Skeletal muscle satellite cell (primary cell): ENCODE measurements at regions not wholly inside any gene's neighbourhood (a gene's known extent, or its start where the extent isn't known, plus 50 kb on each side); places are given as distances from the start of the nearest gene placed in this dataset.
"Not testable (repeated sequence)": the region's sequence is repeated elsewhere in the genome, so short reads cannot be mapped to it uniquely, and the experiment has no call there.

Source experiments
- H3K27me3 ChIP-seq: 2 replicates; pipeline ENCODE4 v1.7.0; 2013; ENCODE audit warnings: low read length; ENCODE audit not compliant: control insufficient read depth, insufficient read depth
- H3K36me3 ChIP-seq: 2 replicates; pipeline ENCODE4 v1.7.0; 2013; ENCODE audit warnings: mild to moderate bottlenecking, control low read depth, low read length; ENCODE audit not compliant: insufficient read depth
- H3K4me1 ChIP-seq: 2 replicates; pipeline ENCODE4 v1.7.0; 2013; ENCODE audit warnings: low read length; ENCODE audit not compliant: control insufficient read depth, insufficient read depth
- H3K4me2 ChIP-seq: 2 replicates; pipeline ENCODE4 v1.7.0; 2013; ENCODE audit warnings: mild to moderate bottlenecking, low read length
- H3K4me3 ChIP-seq: 2 replicates; pipeline ENCODE4 v1.7.0; 2013; ENCODE audit warnings: low read length
- H3K9ac ChIP-seq: 2 replicates; pipeline ENCODE4 v1.7.0; 2013; ENCODE audit warnings: mild to moderate bottlenecking, low read depth, low read length, moderate library complexity
- H3K9me3 ChIP-seq: replicated peaks from 2 replicates; pipeline ENCODE4 v1.7.0; 2013; ENCODE audit warnings: mild to moderate bottlenecking, control low read depth, low read length

DNA sequence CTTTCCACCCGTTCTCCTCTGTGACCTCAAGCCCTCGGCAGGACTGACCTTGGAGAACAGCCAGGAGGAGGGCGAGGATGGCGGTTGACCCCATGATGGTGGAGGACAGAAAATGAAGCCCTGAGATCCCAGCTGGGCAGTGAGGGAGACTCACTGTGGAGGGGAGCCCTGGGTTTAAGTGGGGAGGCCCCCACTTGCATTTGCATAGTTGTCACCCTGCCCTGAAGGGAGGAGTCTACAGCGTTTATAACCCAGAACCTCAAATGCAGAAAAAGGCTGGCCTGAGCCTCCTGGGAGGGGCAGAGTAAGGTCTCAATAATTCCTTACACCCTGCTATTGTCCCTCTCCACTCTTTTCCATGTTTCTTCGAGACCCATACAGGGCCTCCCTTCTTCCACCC lies 1052.7 kb downstream of the TMEM121 start:
- Histone ChIP-seq H3K36me3 (no peaks in the 10 kb centered on the region), H3K9ac (no peak overlapping the region), H3K9me3 (peaks cover 3% of the 10 kb centered on the region), H3K4me2 (no peak overlapping the region), H3K27me3 (no peaks in the 10 kb centered on the region), H3K4me3 (no peak overlapping the region), H3K4me1 (no peaks in the 10 kb centered on the region)

DNA sequence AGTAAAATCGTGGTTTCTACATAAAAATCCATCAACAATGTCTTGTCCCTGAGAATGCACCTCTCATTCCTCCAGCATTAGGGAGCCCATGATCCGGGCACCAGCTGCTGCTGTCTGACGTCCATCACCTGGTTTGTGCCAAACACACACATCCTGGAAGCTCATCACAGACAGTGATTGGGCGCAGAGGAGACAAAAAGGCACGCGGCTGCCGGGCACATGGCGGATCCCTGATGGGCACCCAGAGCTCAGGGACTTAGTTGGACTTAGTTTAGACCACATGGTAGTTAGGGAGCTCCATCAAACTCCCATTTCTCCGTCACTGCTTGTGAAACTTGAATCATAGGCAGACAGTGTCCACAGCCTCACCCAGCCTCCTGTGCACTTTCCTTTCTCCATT lies 1059.3 kb downstream of the TMEM121 start:
- Histone ChIP-seq H3K27me3 (no peaks in the 10 kb centered on the region), H3K4me3 (no peak overlapping the region), H3K9me3 (no peaks in the 10 kb centered on the region), H3K36me3 (no peaks in the 10 kb centered on the region), H3K4me2 (no peak overlapping the region), H3K9ac (no peak overlapping the region), H3K4me1 (no peaks in the 10 kb centered on the region)

DNA sequence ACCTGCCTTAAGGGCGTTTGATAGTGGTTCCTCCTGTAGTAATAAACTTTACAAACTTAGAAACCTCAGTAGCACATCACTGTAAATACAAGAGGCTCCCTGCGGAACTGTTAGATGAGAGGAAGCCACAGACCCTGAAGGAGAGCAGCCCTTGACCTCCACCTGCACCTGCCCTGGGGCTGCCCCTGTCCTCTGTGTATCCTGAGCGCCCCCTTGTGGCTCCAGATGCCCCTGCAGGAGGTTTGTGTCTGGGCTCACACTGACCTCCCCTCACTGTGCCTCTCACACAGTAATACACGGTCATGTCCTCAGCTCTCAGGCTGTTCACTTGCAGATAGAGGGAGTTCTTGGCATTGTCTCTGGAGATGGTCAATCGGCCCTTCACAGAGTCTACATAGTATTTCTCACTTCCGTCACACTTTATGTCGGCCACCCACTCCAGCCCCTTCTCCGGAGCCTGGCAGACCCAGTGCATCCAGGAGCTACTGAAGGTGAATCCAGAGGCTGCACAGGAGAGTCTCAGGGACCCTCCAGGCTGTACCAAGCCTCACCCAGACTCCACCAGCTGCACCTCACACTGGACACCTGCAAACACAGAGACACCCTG lies 1059.8 kb downstream of the TMEM121 start:
- Histone ChIP-seq H3K9me3 (no peaks in the 10 kb centered on the region), H3K9ac (no peak overlapping the region), H3K4me1 (no peaks in the 10 kb centered on the region), H3K27me3 (no peaks in the 10 kb centered on the region), H3K36me3 (no peaks in the 10 kb centered on the region), H3K4me3 (no peak overlapping the region), H3K4me2 (no peak overlapping the region)

DNA sequence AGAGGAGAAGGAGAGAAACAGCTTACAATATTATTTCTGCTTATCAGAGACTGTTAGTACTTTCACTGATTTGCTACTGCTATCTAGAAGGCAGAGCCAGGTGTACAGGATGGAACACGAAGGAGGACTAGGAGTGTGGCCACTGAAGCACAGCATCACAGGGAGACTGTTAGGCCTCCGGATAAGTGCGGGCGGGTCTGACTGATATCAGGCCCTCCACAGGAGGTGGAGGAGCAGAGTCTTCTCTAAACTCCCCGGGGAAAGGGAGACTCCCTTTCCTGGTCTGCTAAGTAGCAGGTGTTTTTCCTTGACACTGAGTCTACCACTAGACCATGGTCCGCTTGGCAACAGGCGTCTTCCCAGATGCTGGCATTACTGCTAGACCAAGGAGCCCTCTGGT lies 1065.2 kb downstream of the TMEM121 start:
- not testable (repeated sequence) for H3K9me3 ChIP-seq, H3K9ac ChIP-seq, H3K36me3 ChIP-seq, H3K4me2 ChIP-seq, H3K27me3 ChIP-seq, H3K4me3 ChIP-seq, H3K4me1 ChIP-seq

DNA sequence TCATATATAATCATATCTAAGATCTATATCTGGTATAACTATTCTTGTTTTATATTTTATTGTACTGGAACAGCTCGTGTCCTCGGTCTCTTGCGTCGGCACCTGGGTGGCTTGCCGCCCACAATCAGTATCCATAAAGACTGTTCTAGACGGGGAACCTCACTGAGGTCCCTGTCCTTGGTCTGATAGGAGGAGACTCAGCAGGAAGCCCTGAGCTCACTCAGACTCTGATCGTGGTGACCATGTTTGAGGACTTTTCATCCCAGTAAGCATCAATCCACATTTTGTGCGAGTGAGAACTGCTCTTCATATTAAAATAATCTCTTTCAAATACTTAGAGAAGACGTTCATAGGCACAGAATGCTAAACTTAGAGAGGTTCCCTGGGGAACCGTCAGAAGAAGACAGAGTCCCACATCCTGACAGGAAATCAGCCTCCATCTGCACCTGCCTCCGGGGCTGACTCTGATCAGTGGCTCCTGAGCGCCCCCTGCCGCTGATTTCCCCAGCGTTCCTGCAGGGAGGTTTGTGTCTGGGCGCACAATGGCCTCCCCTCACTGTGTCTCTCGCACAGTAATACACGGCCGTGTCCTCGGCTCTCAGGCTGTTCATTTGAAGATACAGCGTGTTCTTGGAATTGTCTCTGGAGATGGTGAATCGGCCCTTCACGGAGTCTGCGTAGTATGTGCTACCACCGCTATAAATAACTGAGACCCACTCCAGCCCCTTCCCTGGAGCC lies 1065.9 kb downstream of the TMEM121 start:
- not testable (repeated sequence) for H3K4me3 ChIP-seq, H3K4me2 ChIP-seq, H3K9ac ChIP-seq, H3K9me3 ChIP-seq, H3K36me3 ChIP-seq, H3K4me1 ChIP-seq, H3K27me3 ChIP-seq

DNA sequence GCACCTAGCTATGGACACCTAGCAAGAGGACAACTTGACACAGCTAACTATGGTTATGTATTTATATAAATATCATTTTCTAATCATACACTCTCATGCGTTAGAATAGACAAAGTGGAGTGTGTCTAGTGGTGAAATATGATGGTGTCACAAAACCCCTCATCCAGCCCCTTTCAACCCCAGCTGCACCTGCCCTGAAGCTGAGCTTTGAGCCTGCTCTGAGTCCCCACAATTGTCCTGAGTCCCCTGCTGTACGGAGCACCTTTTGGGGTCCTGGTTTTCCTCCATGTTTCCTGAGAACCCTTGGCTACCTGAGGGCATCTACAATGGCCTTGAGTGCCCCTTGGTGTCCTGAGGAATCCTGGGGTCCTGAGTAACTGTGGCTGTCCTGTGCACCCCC lies 1072.8 kb downstream of the TMEM121 start:
- H3K4me1 ChIP-seq, result no peaks in the 10 kb centered on the region
- no peak overlapping the region for H3K4me3 ChIP-seq
- H3K9me3 ChIP-seq, result peaks cover 4% of the 10 kb centered on the region
- H3K27me3 ChIP-seq, result no peaks in the 10 kb centered on the region
- no peak overlapping the region for H3K9ac ChIP-seq
- H3K4me2 ChIP-seq, result no peak overlapping the region
- no peaks in the 10 kb centered on the region for H3K36me3 ChIP-seq

DNA sequence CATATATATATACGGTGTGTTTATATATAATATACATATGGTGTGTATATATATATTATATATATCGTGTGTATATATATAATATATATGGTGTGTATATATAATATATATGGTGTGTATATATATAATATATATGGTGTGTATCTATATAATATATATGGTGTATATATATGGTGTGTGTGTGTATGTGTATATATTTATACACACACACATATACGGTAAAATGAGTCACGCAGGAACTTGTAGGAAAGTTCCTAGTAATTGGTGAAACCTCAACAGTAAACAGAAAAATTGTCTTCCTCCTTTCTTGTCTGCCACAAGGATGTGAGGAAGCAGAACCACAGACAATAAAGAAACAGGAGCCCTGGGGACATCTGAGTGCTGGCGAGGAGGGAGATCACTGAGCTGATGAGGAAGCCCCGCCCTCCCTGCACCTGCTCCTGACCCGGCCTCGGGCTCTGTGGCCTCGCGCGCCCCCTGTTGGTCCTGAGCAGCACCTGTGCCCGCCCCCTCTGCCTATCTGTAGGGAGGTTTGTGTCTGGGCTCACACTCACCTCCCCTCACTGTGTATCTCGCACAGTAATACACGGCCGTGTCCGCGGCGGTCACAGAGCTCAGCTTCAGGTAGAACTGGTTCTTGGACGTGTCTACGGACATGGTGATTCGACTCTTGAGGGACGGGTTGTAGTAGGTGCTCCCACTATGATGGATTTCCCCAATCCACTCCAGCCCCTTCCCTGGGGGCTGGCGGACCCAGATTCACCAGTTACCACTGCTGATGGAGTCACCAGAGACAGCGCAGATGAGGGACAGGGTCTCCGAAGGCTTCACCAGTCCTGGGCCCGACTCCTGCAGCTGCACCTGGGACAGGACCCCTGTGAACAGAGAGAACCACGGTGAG lies 1079.4 kb downstream of the TMEM121 start:
- H3K4me2 ChIP-seq, result no peak overlapping the region
- no peaks in the 10 kb centered on the region for H3K27me3 ChIP-seq
- no peak overlapping the region for H3K9ac ChIP-seq
- no peaks in the 10 kb centered on the region for H3K36me3 ChIP-seq
- no peaks in the 10 kb centered on the region for H3K4me1 ChIP-seq
- no peak overlapping the region for H3K4me3 ChIP-seq
- H3K9me3 ChIP-seq, result peaks cover 4% of the 10 kb centered on the region

DNA sequence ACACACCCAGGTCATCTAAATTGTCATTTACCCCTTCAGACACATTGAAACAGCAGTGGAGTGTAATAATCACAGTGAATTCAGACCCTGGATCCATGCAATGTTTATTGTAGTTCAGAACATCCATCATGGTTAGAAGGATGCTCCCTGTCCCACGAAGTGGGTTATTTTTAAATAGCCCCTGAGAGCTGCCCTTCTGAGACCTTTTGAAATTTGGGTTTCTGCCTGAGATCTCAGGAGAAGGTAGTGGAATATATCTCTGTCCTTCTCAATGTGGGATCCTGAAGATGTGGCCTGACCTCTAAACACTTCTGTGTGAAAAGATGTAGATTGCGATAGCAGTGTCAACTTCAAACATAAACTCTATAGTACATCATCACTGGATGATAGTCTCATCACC lies 1080.6 kb downstream of the TMEM121 start:
- Histone ChIP-seq H3K4me1 (no peaks in the 10 kb centered on the region), H3K36me3 (no peaks in the 10 kb centered on the region), H3K27me3 (no peaks in the 10 kb centered on the region), H3K4me3 (no peak overlapping the region), H3K9me3 (peaks cover 6% of the 10 kb centered on the region), H3K9ac (no peak overlapping the region), H3K4me2 (no peak overlapping the region)

DNA sequence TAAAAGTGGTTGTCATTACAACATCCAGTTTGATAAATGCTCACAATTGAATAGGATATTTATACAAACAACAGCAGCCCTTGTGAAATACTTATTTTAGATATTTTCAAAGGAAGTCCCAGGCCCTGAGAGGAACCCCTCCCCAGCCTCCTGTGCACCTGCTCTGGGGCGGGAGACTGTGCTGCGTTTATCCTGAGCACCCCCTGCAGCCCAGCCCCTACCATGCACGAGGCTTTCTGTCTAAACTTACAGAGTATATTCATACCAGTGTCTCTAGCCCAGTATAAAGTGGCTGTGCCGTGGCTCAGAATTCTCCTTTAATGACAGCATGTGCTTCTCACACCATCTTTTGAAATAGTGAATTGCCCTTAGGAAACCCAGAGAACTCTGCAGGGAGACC lies 1084.3 kb downstream of the TMEM121 start:
- H3K27me3 ChIP-seq, result no peaks in the 10 kb centered on the region
- no peaks in the 10 kb centered on the region for H3K4me1 ChIP-seq
- H3K9ac ChIP-seq, result no peak overlapping the region
- H3K9me3 ChIP-seq, result peaks cover 2% of the 10 kb centered on the region
- H3K36me3 ChIP-seq, result no peaks in the 10 kb centered on the region
- H3K4me2 ChIP-seq, result no peak overlapping the region
- no peak overlapping the region for H3K4me3 ChIP-seq

DNA sequence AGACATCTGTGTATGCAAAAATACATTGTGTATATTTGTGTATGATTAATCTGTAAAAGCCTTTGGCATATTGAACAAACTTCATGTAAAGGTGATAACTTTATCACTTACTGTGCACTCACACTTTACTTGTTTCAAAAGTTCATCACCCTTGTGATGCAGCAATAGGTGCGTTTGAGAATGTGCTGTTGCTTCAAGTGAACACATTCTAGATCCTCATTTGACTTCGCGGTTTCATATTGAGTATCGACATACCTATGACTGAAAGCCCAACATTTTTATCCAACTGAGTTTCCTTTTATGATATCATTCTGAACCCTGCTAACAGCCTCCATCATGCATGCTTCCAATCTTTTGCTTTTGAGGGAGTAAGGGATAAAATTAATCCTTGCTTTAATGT lies 1086.9 kb downstream of the TMEM121 start:
- H3K4me2 ChIP-seq, result no peak overlapping the region
- peaks cover 2% of the 10 kb centered on the region for H3K9me3 ChIP-seq
- H3K36me3 ChIP-seq, result no peaks in the 10 kb centered on the region
- no peak overlapping the region for H3K4me3 ChIP-seq
- H3K27me3 ChIP-seq, result no peaks in the 10 kb centered on the region
- H3K4me1 ChIP-seq, result no peaks in the 10 kb centered on the region
- H3K9ac ChIP-seq, result no peak overlapping the region

DNA sequence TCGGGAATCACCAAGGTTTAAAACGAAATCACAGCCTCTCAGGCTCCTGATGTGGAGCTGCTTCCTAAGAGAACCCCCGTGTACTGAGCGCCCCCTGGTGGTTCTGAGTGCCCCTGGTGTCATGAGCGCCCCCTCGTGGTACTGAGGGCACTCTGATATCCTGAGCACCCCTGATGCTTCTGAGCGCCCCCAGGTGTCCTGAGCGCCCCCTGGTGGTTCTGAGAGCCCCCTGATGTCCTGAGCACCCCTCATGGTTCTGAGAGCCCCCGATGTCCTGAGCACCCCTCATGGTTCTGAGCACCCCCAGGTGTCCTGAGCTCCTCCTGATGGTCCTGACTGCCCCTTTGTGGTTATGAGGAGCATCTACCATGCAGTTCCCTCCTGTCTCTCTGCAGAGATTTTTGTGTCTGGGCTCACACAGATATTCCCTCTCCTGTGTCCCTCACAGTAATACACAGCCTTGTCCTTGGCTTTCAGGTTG lies 1092.1 kb downstream of the TMEM121 start:
- not testable (repeated sequence) for H3K4me2 ChIP-seq, H3K4me1 ChIP-seq, H3K9me3 ChIP-seq, H3K9ac ChIP-seq, H3K4me3 ChIP-seq, H3K27me3 ChIP-seq, H3K36me3 ChIP-seq
